ENCODE measurements at regions not wholly inside any gene's neighbourhood (a gene's known extent, or its start where the extent isn't known, plus 50 kb on each side); places are given as distances from the start of the nearest gene placed in this dataset.

- Histone ChIP-seq H4K20me1 (ENCODE audit: insufficient read depth, low read length) (no peaks in the 10 kb centered on the region), H3K27ac (ENCODE audit: extremely low read length, insufficient read depth, low read length) (no peak overlapping the region), H3K4me1 (ENCODE audit: insufficient read depth, low read length) (no peaks in the 10 kb centered on the region), H3K27me3 (ENCODE audit: control insufficient read depth in 1 of 2, insufficient read depth in 2 of 2, low read length in 2 of 2) (no peaks in the 10 kb centered on the region), H2AFZ (ENCODE audit: low read length) (no peak overlapping the region), H3K4me3 (replicated peaks in 1 of 3; ENCODE audit: insufficient read depth in 1 of 3, low read depth in 2 of 3, low read length in 3 of 3) (no peak overlapping the region), H3K79me2 (ENCODE audit: insufficient read depth, low read length) (no peaks in the 10 kb centered on the region), H3K36me3 (replicated peaks in 1 of 2; ENCODE audit: control insufficient read depth in 1 of 2, insufficient read depth in 2 of 2, low read length in 2 of 2) (no peaks in the 10 kb centered on the region), H3K4me2 (ENCODE audit: low read depth, low read length) (no peak overlapping the region), H3K9ac (ENCODE audit: insufficient read depth, low read depth, low read length) (no peak overlapping the region), H3K9me3 (ENCODE audit: low read length) (no peaks in the 10 kb centered on the region)
- in situ Hi-C loops (cut with HindIII; ENCODE audit: extremely low pct_ligation_motif_present, low pct_unique_long_range_greater_than_20kb) (no loop called here), intact Hi-C loops (cut with micrococcal nuclease; ENCODE audit: unreplicated experiment) (no loop called here)
- CTCF ChIA-PET (ENCODE audit: low intra/inter-chr PET ratio, low total read pairs): no interaction called here
- FAIRE-seq (no peak), ATAC-seq (no peak), DNase-seq (ENCODE audit: low spot score) (no peak)
- WGBS (ENCODE audit: low lambda C conversion rate): 1% methylated on average over 4 of the region's 4 CpGs
- no TSS peak for BruUV-seq (replicated peaks)
- no peak for TF ChIP-seq CENPX (CRISPR knock-in tag; IDR thresholded peaks at IDR 0.05)
- no peak for TF ChIP-seq JUN (CRISPR knock-in tag; IDR thresholded peaks at IDR 0.05)
- no peak for TF ChIP-seq ZBTB34 (CRISPR knock-in tag; IDR thresholded peaks at IDR 0.05)
- no peak for TF ChIP-seq RFXANK (CRISPR knock-in tag; IDR thresholded peaks at IDR 0.05)
- no peak for TF ChIP-seq ZSCAN22 (CRISPR knock-in tag; IDR thresholded peaks at IDR 0.05)
- no peak for TF ChIP-seq MBD4 (IDR thresholded peaks at IDR 0.05; ENCODE audit: borderline replicate concordance, low read length)
- TF ChIP-seq GMEB1 (CRISPR knock-in tag; IDR thresholded peaks at IDR 0.05; ENCODE audit: borderline replicate concordance): no peak
- no peak for TF ChIP-seq ZNF703 (CRISPR knock-in tag; IDR thresholded peaks at IDR 0.05; ENCODE audit: borderline replicate concordance)
- TF ChIP-seq SPEN (CRISPR knock-in tag; IDR thresholded peaks at IDR 0.05; ENCODE audit: low read depth): no peak
- no peak for TF ChIP-seq ARID5B (CRISPR knock-in tag; IDR thresholded peaks at IDR 0.05)
- POLR2A ChIA-PET: no interaction called here
These were observed 58.4 kb upstream of the ZC3H12C start for GRCh38 chr11:110034806-110035205.

All from HepG2 (cell line).